Mucosa of descending colon (tissue), 3 donors: ENCODE measurements at regions not wholly inside any gene's neighbourhood (a gene's known extent, or its start where the extent isn't known, plus 50 kb on each side); places are given as distances from the start of the nearest gene placed in this dataset.
"Not testable (repeated sequence)": the region's sequence is repeated elsewhere in the genome, so short reads cannot be mapped to it uniquely, and the experiment has no call there.

Experiments used
- ATAC-seq: fragments of 200-7000 bp; cut with Tn5 transposase; one replicate; pipeline ENCODE4 v1.9.1; 2020; ENCODE audit warnings: mild to moderate bottlenecking, moderate library complexity
- DNase-seq, 3 donors: peaks; one replicate each; pipeline ENCODE4 v3.0.0-alpha.2; 2020
- H3K36me3 ChIP-seq: fragments of 200-600 bp; one replicate; pipeline ENCODE4 v1.8.0; 2021; ENCODE audit warnings: low read depth, mild to moderate bottlenecking
- H3K4me1 ChIP-seq: fragments of 200-600 bp; one replicate; pipeline ENCODE4 v1.8.0; 2021; ENCODE audit warnings: low read depth, mild to moderate bottlenecking
- H3K4me3 ChIP-seq: fragments of 200-600 bp; one replicate; pipeline ENCODE4 v1.8.0; 2021; ENCODE audit warnings: mild to moderate bottlenecking
- H3K9me3 ChIP-seq: fragments of 200-600 bp; one replicate; pipeline ENCODE4 v1.8.0; 2021; ENCODE audit warnings: mild to moderate bottlenecking
- intact Hi-C, 2 donors: fragments of 100-400 bp; cut with DNase I in 1 of 2; cut with micrococcal nuclease in 1 of 2; formaldehyde crosslinking; loops; one replicate each; pipeline versions ENCODE4 v1.11.0 to v1.11.1; 2022; cut with DNase I, micrococcal nuclease
- TF ChIP-seq, protein P1 (sequence below): fragments of 200-600 bp; IDR thresholded peaks from one replicate; pipeline ENCODE4 v1.8.0; 2022; ENCODE audit warnings: antibody characterized with exemption, mild to moderate bottlenecking
- donor health status: DM: no; HTN: no; CAD: no; lungs with moderate emphysema.
- donor health status: DM: no; HTN: no; CAD: no.
- donor health status: DM: no; HTN: yes; CAD: no.

DNA sequence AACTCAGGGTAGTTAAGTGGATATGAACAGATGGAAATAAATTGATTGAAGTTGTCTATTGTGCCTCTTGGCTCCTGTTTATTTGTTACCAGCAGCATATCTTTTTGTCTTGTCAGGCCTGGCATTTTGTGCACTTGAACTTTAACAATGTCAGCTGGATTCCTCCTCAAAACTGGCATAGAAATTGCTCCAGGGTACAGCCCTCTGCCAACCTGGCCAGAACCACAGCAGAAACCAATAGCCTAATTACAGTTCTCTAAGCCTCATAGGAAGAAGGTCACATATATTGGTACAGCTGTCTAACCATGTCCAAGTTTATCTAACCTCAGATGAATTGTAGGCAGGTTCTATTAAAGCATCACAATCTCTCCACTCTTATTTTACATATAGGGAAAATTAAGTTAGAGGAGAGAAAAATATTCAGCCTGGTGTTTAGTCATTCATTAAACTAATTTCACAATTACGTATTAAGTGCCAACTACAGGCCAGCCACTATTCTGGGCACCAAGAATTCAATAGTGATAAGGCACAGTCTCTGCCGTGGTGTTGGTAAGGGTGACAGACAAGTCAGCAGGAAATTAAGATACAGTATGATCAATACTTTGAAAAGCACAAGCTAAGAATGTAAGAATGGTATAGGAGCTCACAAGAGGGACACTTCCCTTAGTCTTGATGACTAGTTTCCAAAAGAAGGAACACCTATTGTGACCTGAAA is 452.9 kb upstream of the NECTIN3 start:
- no peaks in the 10 kb centered on the region for H3K36me3 ChIP-seq
- intact Hi-C loops = no loop called here
- DNase-seq (no peak), ATAC-seq (no peak)
- H3K9me3 ChIP-seq = no peaks in the 10 kb centered on the region
- no peak overlapping the region for H3K4me3 ChIP-seq
- TF ChIP-seq, protein P1, sequence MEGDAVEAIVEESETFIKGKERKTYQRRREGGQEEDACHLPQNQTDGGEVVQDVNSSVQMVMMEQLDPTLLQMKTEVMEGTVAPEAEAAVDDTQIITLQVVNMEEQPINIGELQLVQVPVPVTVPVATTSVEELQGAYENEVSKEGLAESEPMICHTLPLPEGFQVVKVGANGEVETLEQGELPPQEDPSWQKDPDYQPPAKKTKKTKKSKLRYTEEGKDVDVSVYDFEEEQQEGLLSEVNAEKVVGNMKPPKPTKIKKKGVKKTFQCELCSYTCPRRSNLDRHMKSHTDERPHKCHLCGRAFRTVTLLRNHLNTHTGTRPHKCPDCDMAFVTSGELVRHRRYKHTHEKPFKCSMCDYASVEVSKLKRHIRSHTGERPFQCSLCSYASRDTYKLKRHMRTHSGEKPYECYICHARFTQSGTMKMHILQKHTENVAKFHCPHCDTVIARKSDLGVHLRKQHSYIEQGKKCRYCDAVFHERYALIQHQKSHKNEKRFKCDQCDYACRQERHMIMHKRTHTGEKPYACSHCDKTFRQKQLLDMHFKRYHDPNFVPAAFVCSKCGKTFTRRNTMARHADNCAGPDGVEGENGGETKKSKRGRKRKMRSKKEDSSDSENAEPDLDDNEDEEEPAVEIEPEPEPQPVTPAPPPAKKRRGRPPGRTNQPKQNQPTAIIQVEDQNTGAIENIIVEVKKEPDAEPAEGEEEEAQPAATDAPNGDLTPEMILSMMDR = no peak
- no peaks in the 10 kb centered on the region for H3K4me1 ChIP-seq

DNA sequence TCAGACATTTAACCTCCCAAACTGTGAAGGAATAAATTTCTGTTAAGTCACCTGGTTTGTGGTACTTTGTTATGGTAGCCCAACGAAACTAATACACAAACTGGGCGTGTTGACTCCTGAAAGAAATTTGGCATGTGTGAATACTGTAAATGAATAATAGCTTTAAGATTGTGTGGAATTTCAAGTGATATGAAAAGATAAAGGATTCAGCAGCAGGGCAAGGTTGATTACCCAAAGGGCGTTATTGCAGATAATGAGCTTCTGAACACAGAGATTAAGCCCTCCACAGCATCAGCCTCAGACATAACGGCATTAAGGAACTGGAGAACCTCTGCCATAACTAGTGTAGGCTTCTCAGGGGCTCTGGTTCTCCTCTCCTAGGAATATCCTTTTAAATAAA is 451.5 kb upstream of the NECTIN3 start:
- DNase-seq (no peak), ATAC-seq (no peak)
- no peaks in the 10 kb centered on the region for H3K36me3 ChIP-seq
- H3K4me3 ChIP-seq = no peak overlapping the region
- intact Hi-C loops = no loop called here
- H3K4me1 ChIP-seq = no peaks in the 10 kb centered on the region
- TF ChIP-seq, protein P1 = no peak
- H3K9me3 ChIP-seq = no peaks in the 10 kb centered on the region

DNA sequence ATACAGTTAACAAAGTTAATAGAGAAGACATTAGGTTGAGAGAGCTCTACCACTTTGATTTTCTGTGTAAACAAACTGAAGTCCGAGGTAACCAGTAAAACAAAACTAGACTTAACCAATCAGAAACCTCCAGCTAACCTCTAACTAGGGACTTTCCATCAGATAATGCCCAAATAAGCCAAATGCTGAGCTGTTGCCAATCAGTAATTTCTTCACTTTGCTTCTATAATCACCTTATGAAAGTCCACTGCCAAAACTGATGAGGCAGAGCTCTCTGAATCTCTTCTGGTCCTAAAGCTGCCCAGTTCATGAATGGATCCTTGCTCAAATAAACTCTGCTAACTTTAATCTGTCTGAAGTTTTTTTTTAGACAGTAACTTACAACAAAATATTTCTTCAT is 448.0 kb upstream of the NECTIN3 start:
- H3K36me3 ChIP-seq = no peaks in the 10 kb centered on the region
- no peaks in the 10 kb centered on the region for H3K9me3 ChIP-seq
- H3K4me1 ChIP-seq = peaks cover 2% of the 10 kb centered on the region
- no peak for DNase-seq
- ATAC-seq = no peak
- TF ChIP-seq, protein P1 = no peak
- H3K4me3 ChIP-seq = no peak overlapping the region
- intact Hi-C loops = no loop called here

DNA sequence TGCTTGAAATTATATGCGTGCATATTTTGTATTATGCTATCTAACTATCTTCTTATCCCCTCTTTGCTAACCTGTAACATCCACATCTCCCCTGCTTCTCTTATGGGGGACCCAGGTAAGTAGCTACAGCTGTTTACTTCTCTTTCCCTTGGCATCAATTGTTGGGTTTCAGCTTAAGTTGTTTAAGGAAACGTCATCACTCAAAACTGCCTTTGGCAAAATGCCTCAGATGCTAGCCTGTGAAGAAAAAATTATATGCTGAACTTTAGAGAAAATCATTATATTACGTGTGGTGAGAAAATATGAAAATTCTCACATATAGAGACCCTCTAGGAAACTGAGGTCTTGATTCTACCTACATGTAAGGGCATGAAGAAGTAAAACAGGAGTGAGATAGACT is 447.0 kb upstream of the NECTIN3 start:
- no peaks in the 10 kb centered on the region for H3K9me3 ChIP-seq
- intact Hi-C loops = no loop called here

DNA sequence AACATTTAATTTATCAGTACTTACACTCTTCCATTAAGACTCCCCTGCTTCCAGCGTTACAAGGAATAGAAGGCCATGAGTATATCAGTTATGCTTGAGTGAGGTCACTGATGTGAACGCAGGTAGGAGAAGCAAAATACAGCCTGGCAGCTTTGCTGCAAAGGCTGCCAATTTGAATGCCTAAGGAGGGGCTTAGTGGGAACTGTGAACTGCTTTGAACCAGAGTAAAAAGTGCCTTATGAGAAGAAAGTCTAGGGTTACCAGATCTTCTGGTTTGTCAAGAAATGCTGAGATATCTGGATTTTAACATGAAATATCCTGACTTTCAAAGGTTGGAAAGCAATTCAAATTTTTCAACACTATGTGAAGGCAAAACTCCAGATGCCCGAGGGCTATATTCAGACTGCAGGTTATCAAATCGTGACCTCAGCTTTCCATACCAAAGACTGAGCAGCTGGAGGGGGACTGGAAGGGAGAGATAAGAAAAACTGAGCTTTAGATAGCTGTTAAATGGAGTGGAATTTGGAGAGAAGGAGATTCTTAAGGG is 446.3 kb upstream of the NECTIN3 start:
- ATAC-seq (no peak), DNase-seq (no peak)
- H3K36me3 ChIP-seq = no peaks in the 10 kb centered on the region
- H3K9me3 ChIP-seq = no peaks in the 10 kb centered on the region
- H3K4me1 ChIP-seq = peaks cover 2% of the 10 kb centered on the region
- no peak overlapping the region for H3K4me3 ChIP-seq
- intact Hi-C loops = no loop called here
- TF ChIP-seq, protein P1 = no peak

More for the DNA sequence above, 447.0 kb upstream of the NECTIN3 start:
- no peak for DNase-seq
- Histone ChIP-seq H3K4me3 (no peak overlapping the region), H3K4me1 (peaks cover 2% of the 10 kb centered on the region), H3K36me3 (no peaks in the 10 kb centered on the region)
- TF ChIP-seq, protein P1 = no peak
- ATAC-seq = no peak

DNA sequence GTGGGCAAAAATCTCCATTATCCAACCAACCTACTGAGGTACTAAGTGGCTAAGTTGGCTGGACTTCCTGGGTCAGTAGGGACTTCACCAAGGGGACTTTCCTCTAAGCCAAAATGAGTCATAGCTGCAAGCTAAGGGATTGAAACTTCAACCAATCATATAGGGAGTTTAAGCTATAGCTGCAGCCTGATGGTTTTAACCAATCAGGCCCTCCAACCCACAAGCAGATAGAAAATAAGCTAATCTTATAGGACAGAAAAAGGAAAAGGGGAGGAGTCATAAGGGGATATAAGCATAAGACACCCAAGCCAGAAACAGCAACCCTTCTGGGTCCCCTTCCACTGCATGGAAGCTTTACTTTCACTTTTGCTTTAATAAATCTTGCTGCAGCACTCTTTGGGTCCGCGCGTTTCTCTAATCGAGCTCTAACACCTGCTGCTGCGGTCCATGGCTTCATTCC is 444.9 kb upstream of the NECTIN3 start:
- H3K4me1 ChIP-seq, H3K36me3 ChIP-seq, ATAC-seq, intact Hi-C loops, DNase-seq, H3K9me3 ChIP-seq, H3K4me3 ChIP-seq: not testable (repeated sequence)
